IMR-90 (cell line): ENCODE measurements at regions not wholly inside any gene's neighbourhood (a gene's known extent, or its start where the extent isn't known, plus 50 kb on each side); places are given as distances from the start of the nearest gene placed in this dataset.

ENCODE experiments used
- ATAC-seq: fragments of 200-7000 bp; cut with Tn5 transposase; 2 replicates; pipeline ENCODE4 v1.9.1; 2020; ENCODE audit warnings: low read depth, mild to moderate bottlenecking, moderate library complexity
- BruUV-seq: library from RNA; stranded (reverse); fragments of 400-500 nt; replicated peaks from 2 replicates; lab custom pipeline; 2021; lab: Mats Ljungman, UMichigan
- CTCF ChIA-PET: fragments of 300-600 bp; formaldehyde crosslinking; extraction: SDS; loops from one replicate; lab custom pipeline; 2021; ENCODE audit warnings: antibody characterized with exemption; lab: Yijun Ruan, JAX
- POLR2A ChIA-PET: fragments of 300-600 bp; sonication (Branson Sonifier 250); formaldehyde crosslinking; loops from one replicate; lab custom pipeline; 2022; ENCODE audit warnings: antibody characterized with exemption; ENCODE audit not compliant: unreplicated experiment; lab: Charles Lee
- DNase-seq: peaks from one replicate; pipeline ENCODE4 v3.0.0; 2013
- H2AFZ ChIP-seq: replicated peaks from 2 replicates; pipeline ENCODE3; 2013; ENCODE audit warnings: low read length, mild to moderate bottlenecking; ENCODE audit not compliant: poor library complexity
- H2AK5ac ChIP-seq: 2 replicates; pipeline ENCODE4 v1.6.1; 2013; ENCODE audit warnings: low read depth, low read length, inconsistent platforms
- H2AK9ac ChIP-seq: replicated peaks from 2 replicates; pipeline ENCODE3; 2013; ENCODE audit warnings: mild to moderate bottlenecking, low read depth, low read length, moderate library complexity; ENCODE audit not compliant: poor library complexity
- H2BK120ac ChIP-seq: 2 replicates; pipeline ENCODE4 v1.6.1; 2013; ENCODE audit warnings: low read depth, low read length, inconsistent platforms
- H2BK15ac ChIP-seq: 3 replicates; pipeline ENCODE4 v1.6.1; 2013; ENCODE audit warnings: low read depth, low read length, inconsistent platforms
- H2BK20ac ChIP-seq: 2 replicates; pipeline ENCODE4 v1.6.1; 2013; ENCODE audit warnings: low read depth, mild to moderate bottlenecking, inconsistent platforms, low read length, moderate library complexity
- H2BK5ac ChIP-seq: 2 replicates; pipeline ENCODE4 v1.6.1; 2013; ENCODE audit warnings: mild to moderate bottlenecking, low read depth, low read length, inconsistent platforms; ENCODE audit not compliant: poor library complexity, severe bottlenecking
- H3K14ac ChIP-seq: replicated peaks from 2 replicates; pipeline ENCODE4 v1.6.1; 2013; ENCODE audit warnings: low read depth, low read length, inconsistent platforms
- H3K18ac ChIP-seq: 2 replicates; pipeline ENCODE4 v1.6.1; 2013; ENCODE audit warnings: low read depth, low read length, control low read depth
- H3K23ac ChIP-seq: 2 replicates; pipeline ENCODE4 v1.6.1; 2013; ENCODE audit warnings: low read depth, low read length, inconsistent platforms
- H3K27ac ChIP-seq: 2 replicates; pipeline ENCODE4 v1.5.1; 2013; ENCODE audit warnings: mild to moderate bottlenecking, control low read depth, low read length; ENCODE audit not compliant: insufficient read depth
- H3K27me3 ChIP-seq: 2 replicates; pipeline ENCODE4 v1.6.1; 2013; ENCODE audit warnings: low read length; ENCODE audit not compliant: control insufficient read depth, insufficient read depth
- H3K36me3 ChIP-seq: 2 replicates; pipeline ENCODE4 v1.6.1; 2013; ENCODE audit warnings: low read length, mixed read lengths; ENCODE audit not compliant: control insufficient read depth, insufficient read depth
- H3K4ac ChIP-seq: 2 replicates; pipeline ENCODE4 v1.6.1; 2013; ENCODE audit warnings: low read depth, low read length, inconsistent platforms
- H3K4me1 ChIP-seq: 2 replicates; pipeline ENCODE4 v1.6.1; 2013; ENCODE audit warnings: low read length, mixed read lengths; ENCODE audit not compliant: control insufficient read depth, insufficient read depth
- H3K4me2 ChIP-seq: 2 replicates; pipeline ENCODE4 v1.6.1; 2013; ENCODE audit warnings: low read depth, mild to moderate bottlenecking, control low read depth, low read length, moderate library complexity
- H3K4me3 ChIP-seq: 2 replicates; pipeline ENCODE4 v1.5.1; 2013; ENCODE audit warnings: low read depth, mild to moderate bottlenecking, control low read depth, low read length, moderate library complexity; ENCODE audit not compliant: insufficient read depth
- H3K56ac ChIP-seq: 2 replicates; pipeline ENCODE4 v1.6.1; 2013; ENCODE audit warnings: low read length, inconsistent platforms; ENCODE audit not compliant: insufficient read depth; ENCODE audit errors: extremely low read depth
- H3K79me1 ChIP-seq, 2 experiments: 2 replicates each; pipeline ENCODE4 v1.6.1; 2013; ENCODE audit warnings: low read length in 2 of 2, inconsistent platforms in 1 of 2, low read depth in 1 of 2
- H3K9ac ChIP-seq: 2 replicates; pipeline ENCODE4 v1.6.1; 2013; ENCODE audit warnings: low read depth, low read length, control low read depth
- H3K9me1 ChIP-seq: 2 replicates; pipeline ENCODE4 v1.6.1; 2013; ENCODE audit warnings: low read length, inconsistent platforms; ENCODE audit not compliant: insufficient read depth
- H3K9me3 ChIP-seq: 2 replicates; pipeline ENCODE4 v1.6.1; 2013; ENCODE audit warnings: low read length; ENCODE audit not compliant: control insufficient read depth, insufficient read depth
- H4K20me1 ChIP-seq: 2 replicates; pipeline ENCODE4 v1.6.1; 2013; ENCODE audit warnings: low read length, inconsistent platforms; ENCODE audit not compliant: insufficient read depth
- H4K5ac ChIP-seq: 2 replicates; pipeline ENCODE4 v1.6.1; 2013; ENCODE audit warnings: mild to moderate bottlenecking, low read depth, low read length, control low read depth
- H4K8ac ChIP-seq, 2 experiments: 2 replicates each; pipeline ENCODE4 v1.6.1; 2013; ENCODE audit warnings: low read depth in 2 of 2, low read length in 2 of 2, control low read depth in 1 of 2, inconsistent platforms in 1 of 2
- H4K91ac ChIP-seq: 2 replicates; pipeline ENCODE4 v1.6.1; 2013; ENCODE audit warnings: low read depth, low read length, inconsistent platforms; ENCODE audit not compliant: insufficient read depth
- CHD1 ChIP-seq: IDR thresholded peaks from 2 replicates; pipeline ENCODE4 v1.6.1; 2012; ENCODE audit warnings: low read depth, low read length, improper control_type of control experiment
- RFX5 ChIP-seq: IDR thresholded peaks from 2 replicates; pipeline ENCODE4 v1.8.0; 2012; ENCODE audit warnings: low read depth, mild to moderate bottlenecking, low read length, moderate library complexity
- WGBS, 2 experiments: methylation state at CpG; one replicate each; pipeline versions ENCODE4 v1.1.5 to v1.1.7; 2013; ENCODE audit warnings: missing lambda C conversion rate in 2 of 2; ENCODE audit not compliant: insufficient read length in 1 of 2; ENCODE audit errors: extremely low coverage in 2 of 2; 5-methylcytosine and 5-hydroxymethylcytosine counted together
- dilution Hi-C: fragments of 300-500 bp; cut with HindIII; formaldehyde crosslinking; loops from one replicate; pipeline ENCODE4 v1.14.3; 2018; ENCODE audit warnings: low sequenced_read_pairs; ENCODE audit not compliant: unreplicated experiment
- in situ Hi-C: fragments of 300-500 bp; cut with MboI; formaldehyde crosslinking; loops from 3 replicates; pipeline ENCODE4 v1.14.3; 2019; ENCODE audit warnings: low sequenced_read_pairs, inconsistent platforms, mixed read lengths
- intact Hi-C: fragments of 100-400 bp; cut with micrococcal nuclease; formaldehyde crosslinking; loops from 2 replicates; pipeline ENCODE4 v1.10.0; 2022

- Histone ChIP-seq H3K23ac (no peak overlapping the region), H2AFZ (peak overlapping the region; percentile 63), H3K18ac (peak overlapping the region; percentile 55; the same call in 1 of the 2 replicates), H4K20me1 (no peaks in the 10 kb centered on the region), H3K14ac (peak overlapping the region; percentile 34), H2BK20ac (peak overlapping the region; percentile 61; the same call in 1 of the 2 replicates), H2AK5ac (no peak overlapping the region), H3K4me3 (no peak overlapping the region), H3K36me3 (no peaks in the 10 kb centered on the region), H3K9me1 (0 out of 2 replicates have a peak, but pooled peaks cover 2% of the 10 kb centered on the region), H2BK15ac (no peak overlapping the region; the same call in 2 of the 3 replicates), H3K27ac (no peak overlapping the region), H3K4ac (peak overlapping the region; percentile 22; the same call in 1 of the 2 replicates), H3K9ac (no peak overlapping the region; the same call in 1 of the 2 replicates), H3K9me3 (no peaks in the 10 kb centered on the region), H4K8ac (peak overlapping the region in 1 of 2 experiments; percentile 68; a peak in 2 of 4 replicates), H3K4me1 (peaks cover 5% of the 10 kb centered on the region; the same call in 1 of the 2 replicates), H2BK5ac (no peak overlapping the region), H3K56ac (no peak overlapping the region), H4K5ac (no peak overlapping the region; the same call in 1 of the 2 replicates), H2BK120ac (peak overlapping the region; percentile 48), H3K4me2 (peak overlapping the region; percentile 20; the same call in 1 of the 2 replicates), H3K27me3 (no peaks in the 10 kb centered on the region), H2AK9ac (no peak overlapping the region), H4K91ac (no peak overlapping the region), H3K79me1 (no peaks in the 10 kb centered on the region)
- ATAC-seq (no peak), DNase-seq (no peak)
- no CpG with 5 or more reads among the region's 1 CpG for WGBS, 2 experiments
- dilution Hi-C loops, result no loop called here
- BruUV-seq, result no TSS peak
- in situ Hi-C loops, result no loop called here
- intact Hi-C loops, result no loop called here
- TF ChIP-seq RFX5, result no peak
- no peak for TF ChIP-seq CHD1
- ChIA-PET POLR2A (no interaction called here), CTCF (no interaction called here)
Observed at GRCh38 chr3:104961851-104962250, 404.9 kb upstream of the ALCAM start.
